ENCODE measurements at regions not wholly inside any gene's neighbourhood (a gene's known extent, or its start where the extent isn't known, plus 50 kb on each side); places are given as distances from the start of the nearest gene placed in this dataset.
"Not testable (repeated sequence)": the region's sequence is repeated elsewhere in the genome, so short reads cannot be mapped to it uniquely, and the experiment has no call there.

DNA sequence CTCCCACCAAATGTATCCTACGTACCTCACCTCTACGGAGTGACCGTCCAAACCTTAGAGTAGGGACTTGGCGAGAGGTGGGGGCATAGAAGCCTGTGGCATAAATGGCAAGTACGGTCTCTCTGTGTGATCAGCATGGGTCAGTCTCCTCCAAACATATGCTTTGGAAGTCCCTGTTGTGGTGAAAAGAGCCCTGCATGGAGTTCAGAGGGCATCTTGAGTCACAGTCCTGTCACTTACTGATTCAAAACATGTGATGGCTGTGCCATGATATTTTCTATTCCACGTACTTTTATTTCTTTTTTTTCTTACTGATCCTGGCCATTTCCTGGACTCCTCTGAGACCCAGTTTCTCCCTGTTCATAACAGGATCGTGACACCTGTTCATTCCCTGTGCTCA is 67.5 kb upstream of the CEP85L start:
- no peak for DNase-seq

DNA sequence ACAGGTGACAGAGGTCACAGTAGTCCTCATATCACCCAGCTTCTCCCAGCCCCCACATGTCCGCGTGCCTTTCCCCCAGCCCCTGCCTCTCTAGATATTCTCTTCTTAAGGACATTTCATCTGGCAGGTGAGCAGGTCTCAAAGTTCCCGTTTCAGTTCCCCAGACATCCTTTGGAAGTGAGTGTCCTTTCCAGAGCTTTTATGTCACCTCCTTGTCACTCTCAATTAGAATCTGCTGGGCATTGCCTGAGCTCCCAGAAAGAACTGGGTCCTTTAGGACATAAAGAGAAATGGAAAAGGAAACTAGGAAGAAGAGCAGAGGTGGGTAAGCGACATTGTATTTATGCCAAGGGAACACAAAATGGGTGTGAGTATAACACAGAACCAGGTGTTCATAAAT is 66.9 kb upstream of the CEP85L start:
- no peak for DNase-seq

DNA sequence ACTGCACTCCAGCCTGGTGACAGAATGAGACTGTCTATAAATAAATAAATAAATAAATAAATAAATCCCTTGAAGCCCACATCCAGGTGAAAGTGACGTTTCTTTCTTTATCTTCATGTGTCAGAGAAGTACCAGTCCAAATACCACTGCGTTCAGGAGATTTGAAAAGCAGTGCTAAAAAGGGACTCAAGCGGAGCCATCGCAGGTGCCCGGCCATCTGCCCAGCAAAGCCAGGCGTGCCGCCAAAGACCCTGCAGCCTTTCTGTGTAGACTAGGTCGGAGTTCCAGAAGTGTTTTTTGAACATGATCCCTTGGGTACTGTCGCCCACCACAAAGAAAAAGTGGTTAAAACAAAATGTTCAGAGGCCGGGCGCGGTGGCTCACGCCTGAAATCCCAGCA is 65.7 kb upstream of the CEP85L start:
- no peak for DNase-seq

DNA sequence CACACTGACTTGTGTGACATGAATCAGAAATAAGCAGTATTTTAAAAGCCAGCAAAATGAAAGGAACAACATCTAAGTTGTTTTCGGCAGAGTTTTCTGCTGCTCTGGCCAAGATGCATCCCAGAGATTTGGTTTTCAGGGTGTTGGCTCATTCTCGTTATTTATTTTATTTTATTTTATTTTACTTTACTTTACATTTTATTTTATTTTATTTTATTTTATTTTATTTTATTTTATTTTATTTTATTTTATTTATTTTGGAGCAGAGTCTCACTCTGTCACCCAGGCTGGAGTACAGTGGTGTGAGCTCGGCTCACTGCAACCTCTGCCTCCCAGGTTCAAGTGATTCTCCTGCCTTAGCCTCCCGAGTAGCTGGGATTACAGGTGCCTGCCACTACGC is 64.5 kb upstream of the CEP85L start:
- DNase-seq, result not testable (repeated sequence)

DNA sequence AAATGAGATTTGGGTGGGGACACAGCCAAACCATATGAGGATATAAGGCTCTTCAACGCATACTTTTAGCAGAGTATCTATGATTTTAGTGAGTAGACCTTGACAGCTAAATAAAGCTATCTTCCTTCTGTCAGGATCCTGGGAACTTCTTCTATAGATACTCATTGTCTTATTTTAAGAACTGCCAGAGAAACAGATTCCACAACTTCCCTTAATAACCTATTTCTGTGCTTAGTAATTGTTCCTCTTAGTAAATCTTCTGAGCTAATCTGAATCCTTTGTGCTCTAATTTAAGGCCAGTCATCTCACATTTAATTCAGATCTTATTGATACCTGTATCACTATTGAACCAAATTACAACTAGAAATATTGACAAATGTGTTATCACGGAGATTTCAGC is 64.0 kb upstream of the CEP85L start:
- peak in 3 of 4 experiments; percentile 6 to 72 (median 71) for DNase-seq

DNA sequence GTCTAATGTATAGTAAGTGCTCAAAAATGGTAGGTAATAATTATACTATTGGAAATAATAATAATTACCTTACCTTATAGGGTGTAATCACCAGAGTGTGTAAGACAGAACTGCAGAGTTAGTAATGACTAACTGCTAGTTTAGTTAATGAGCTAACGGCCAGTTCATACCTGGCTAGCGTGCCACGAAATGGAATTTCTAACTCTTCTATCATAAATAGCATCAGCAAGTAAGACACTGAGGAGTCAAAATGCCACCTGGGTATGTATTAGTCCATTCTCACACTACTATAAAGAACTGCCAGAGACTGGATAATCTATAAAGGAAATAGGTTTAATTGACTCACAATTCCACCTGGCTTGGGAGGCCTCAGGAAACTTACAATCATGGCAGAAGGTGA is 63.4 kb upstream of the CEP85L start:
- DNase-seq, result no peak

DNA sequence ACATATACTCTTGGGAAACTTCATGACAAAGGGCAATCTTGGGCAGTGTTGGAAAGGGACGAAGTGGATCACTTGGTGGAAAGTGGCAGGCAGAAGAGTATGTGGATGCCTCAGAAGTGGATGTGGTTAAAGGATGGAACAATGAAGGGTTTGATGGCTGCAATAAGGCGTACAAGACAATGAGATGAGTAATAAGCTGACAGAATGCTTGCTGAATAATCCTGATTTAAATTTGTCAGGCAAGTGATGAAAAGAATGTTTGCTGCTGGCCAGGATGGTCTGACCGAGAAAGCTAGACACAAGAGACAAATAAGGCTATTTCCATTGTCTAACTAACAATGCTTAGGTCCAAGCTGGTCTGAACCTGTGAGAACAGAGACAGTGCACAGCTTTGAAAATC is 61.6 kb upstream of the CEP85L start:
- DNase-seq, result no peak

DNA sequence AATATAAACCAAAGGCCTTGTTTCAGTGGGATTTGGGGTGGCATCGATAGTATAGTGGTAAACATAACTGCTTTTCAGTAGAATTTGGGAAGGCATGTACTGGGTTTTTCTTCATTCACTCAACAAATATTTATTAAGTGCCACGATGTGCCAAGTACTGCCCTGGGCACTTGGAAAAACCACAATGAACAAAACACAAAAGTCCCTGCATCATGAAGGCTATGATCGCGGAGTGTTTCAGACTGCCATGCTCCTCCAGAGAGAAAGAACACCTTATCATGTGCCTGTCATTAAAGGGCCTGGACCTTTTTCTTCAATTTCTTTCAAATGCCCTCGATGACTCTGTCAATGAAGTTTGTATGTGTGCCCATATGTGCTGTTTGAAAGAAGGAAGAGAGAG is 59.2 kb upstream of the CEP85L start:
- DNase-seq, result no peak

DNA sequence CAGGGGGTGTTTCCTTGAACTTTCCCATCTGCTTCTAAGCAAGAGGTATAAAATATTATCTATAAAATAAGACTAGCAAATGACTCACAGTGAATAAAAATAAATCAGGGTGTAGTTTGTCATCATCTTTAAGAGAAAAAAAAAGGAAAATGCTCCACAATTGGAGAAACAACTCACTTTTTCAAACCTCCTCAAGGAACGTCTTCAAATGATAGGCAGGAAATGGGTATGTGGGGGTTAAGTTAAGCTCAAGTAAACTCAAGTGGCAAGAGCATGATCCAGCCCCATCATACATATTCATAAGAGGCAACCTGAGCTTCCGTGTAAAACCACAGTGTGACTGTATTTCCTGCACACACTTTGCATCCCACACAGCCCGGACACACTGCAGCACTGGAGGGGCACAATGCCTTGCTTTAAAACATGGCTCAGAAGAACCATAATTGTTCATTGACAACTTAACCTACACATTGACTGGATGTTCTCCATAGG is 58.5 kb upstream of the CEP85L start:
- peak in 2 of 4 experiments; percentile 24 to 49 for DNase-seq

DNA sequence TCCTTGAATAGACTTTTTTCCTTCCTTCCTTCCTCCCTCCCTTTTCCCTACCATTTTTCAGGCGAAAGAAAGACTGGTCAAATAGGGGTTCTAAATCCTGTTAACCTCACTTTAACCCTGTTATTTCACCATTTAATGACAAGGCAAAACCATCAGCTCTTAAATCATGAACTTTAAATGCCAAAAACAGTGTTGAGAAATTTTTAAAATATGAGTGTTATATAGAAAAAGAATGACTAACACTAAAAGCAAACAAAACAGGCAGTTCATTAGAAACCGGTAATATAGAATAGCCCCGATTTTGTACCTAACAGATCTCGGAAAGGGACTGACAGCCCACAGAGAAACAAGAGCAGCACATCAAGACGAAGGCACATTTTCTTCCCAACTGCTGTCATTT is 57.4 kb upstream of the CEP85L start:
- peak in 2 of 4 experiments; percentile 44 to 58 for DNase-seq

DNA sequence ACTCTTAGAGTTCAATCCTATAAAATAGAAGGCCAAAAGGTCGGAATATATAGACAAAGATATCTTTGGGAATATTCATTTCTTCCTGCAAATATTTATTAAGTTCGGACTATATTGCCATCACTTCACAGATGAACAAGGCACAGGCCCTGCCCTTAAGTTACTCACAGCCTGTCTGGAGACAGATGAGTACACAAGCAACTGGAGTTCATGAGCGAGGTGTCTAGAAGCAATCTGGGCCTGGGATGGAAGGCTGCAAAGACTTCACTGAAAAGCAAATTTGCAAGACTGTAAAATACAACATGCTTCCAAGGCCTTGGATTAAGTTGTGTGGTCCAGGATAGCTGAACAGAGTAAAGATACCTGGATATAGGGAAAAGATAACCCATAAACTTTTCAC is 56.7 kb upstream of the CEP85L start:
- DNase-seq, result no peak

DNA sequence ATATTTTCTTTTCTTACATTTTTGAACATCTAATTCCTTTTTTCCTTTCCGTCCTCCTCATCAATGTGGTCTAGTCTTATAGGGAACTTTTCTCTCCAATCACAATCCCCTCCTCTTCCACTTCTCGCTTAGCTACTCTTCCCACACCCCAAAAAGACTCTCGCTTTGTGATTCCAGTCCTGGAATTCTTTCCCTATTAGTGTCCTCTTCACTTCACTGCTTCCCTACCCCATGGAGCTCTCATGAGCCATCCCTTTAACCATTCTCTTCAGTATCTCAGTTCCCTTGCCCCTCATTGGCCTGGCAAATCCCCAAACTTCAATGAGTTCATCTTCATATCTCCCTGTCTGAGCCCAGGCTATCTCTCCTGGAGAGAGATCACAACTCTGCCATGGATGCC is 55.3 kb upstream of the CEP85L start:
- no peak for DNase-seq

DNA sequence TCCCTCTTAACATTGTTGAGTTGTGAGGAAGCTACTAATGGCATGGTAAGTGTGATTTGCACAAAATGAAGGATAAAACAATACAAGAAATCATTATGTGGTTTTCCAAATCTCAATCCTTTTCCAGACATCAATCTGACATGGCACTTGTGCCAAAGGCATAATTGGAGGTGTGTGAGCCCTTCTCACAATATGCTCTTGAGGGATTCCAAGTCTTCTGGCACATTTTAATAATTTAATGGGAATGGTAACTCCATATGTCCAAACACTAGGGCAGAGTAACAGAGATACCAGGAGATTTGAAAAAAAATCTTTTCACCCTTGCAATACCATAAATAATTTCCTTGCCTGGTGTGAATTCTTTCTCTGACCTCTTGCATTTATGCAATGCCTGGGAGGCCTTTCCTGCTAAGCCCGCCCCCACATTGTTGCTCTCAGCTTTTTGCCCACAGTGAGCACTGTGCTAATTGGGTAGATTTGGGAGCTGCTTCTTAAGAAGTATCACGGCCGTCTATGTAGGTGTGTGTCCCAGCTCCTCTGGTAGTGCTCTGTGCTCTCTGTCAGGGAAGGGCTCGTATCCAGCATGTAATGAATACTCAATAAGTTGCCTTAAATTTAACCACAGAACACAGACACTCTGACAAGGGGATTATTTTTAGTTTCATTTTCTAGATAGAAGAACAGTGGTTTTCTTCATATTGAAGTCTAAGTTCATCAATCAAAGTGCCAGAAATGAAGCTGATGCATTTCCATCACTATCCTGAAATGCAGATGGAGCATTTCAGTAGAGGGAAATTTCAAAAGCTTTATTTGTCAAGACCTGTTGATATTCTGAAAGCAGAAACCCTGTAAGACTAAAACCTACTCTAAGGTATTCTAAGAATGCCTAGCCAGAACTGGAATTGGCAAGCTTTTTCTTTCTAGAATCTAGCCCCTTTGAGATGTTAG is 54.4 kb upstream of the CEP85L start:
- DNase-seq, result peak; percentile 65 to 86 (median 82)

DNA sequence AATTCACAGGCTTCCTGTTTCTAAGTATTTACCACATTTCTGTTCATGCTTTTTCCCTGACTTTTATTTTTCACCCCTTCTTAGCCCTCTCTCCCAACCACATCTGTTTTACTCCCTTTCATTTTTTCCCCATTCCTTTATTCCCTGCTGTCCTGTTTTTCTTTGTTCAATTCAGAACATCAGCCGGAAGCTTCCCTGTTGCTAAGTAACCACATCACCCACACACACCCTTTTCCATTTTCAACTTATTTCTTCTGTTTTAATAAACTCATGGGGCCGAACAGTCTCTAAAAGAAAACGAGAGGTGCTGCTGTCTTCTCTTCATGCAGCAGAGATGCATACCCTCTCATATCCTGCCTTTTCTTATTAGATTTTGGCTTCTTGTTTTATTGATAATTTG is 53.5 kb upstream of the CEP85L start:
- DNase-seq, result no peak

DNA sequence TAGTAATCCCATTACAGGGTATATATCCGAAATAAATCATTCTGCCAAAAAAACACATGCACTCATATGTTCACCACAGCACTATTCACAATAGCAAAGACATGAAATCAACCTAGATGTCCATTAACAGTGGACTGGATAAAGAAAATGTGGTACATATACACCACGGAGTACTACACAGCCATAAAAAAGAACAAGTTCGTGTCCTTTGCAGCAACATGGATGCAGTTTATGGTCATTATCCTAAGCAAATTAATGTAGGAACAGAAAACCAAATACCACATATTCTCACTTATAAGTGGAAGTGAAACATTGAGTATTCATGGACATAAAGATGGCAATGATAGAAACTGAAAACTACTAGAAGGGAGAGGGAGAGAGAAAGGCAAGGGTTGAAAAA is 49.9 kb upstream of the CEP85L start:
- DNase-seq, result not testable (repeated sequence)

Measured in suppressor macrophage (primary cell).